HCT116 (cell line): ENCODE measurements at regions not wholly inside any gene's neighbourhood (a gene's known extent, or its start where the extent isn't known, plus 50 kb on each side); places are given as distances from the start of the nearest gene placed in this dataset.
"Not testable (repeated sequence)": the region's sequence is repeated elsewhere in the genome, so short reads cannot be mapped to it uniquely, and the experiment has no call there.

Experiments used
- ATAC-seq: fragments of 200-7000 bp; cut with Tn5 transposase; 2 replicates; pipeline ENCODE4 v1.9.1; 2020; ENCODE audit warnings: mild to moderate bottlenecking, moderate library complexity
- BruUV-seq: library from RNA; stranded (reverse); fragments of 400-500 nt; replicated peaks from 2 replicates; lab custom pipeline; 2021; lab: Mats Ljungman, UMichigan
- CTCF ChIA-PET: fragments of 300-600 bp; sonication (Branson Sonifier 250); formaldehyde crosslinking; loops from one replicate; lab custom pipeline; 2021; ENCODE audit warnings: antibody characterized with exemption; lab: Charles Lee
- POLR2A ChIA-PET: fragments of 300-600, 350-600 bp; sonication (Branson Sonifier 250); formaldehyde crosslinking; loops from one replicate; lab custom pipeline; 2021; ENCODE audit warnings: antibody characterized with exemption; lab: Charles Lee
- RAD21 ChIA-PET, 2 experiments: fragments of 300-600 bp; sonication (Branson Sonifier 250); formaldehyde crosslinking; loops; one replicate each; lab custom pipeline; 2023; ENCODE audit warnings: low total read pairs in 2 of 2; ENCODE audit not compliant: uncharacterized antibody in 2 of 2, unreplicated experiment in 2 of 2, low non-redundant PET in 1 of 2; lab: Charles Lee
- DNase-seq: peaks from one replicate; pipeline ENCODE4 v3.0.0-alpha.2; 2010; ENCODE audit warnings: low read depth, low spot score
- H2AFZ ChIP-seq: fragments of 200-600 bp; shearing (Covaris generic), sonication (generic); 2 replicates; pipeline ENCODE4 v1.6.1; 2017; ENCODE audit warnings: low read depth, mixed run types, mixed read lengths, antibody characterized with exemption, low read length; ENCODE audit not compliant: poor library complexity, severe bottlenecking
- H3K27ac ChIP-seq: 2 replicates; pipeline ENCODE4 v1.5.1; 2012; ENCODE audit warnings: low read depth, low read length
- H3K27me3 ChIP-seq: fragments of 200-600 bp; sonication (generic); 2 replicates; pipeline ENCODE4 v1.6.1; 2016; ENCODE audit warnings: mixed run types, low read length, mixed read lengths; ENCODE audit not compliant: insufficient read depth
- H3K36me3 ChIP-seq, 2 experiments: fragments of 200-500 bp in 1 of 2; fragments of 200-600 bp in 1 of 2; sonication (Bioruptor generic) in 1 of 2; sonication (generic) in 1 of 2; 2 replicates each; pipeline versions ENCODE4 v1.5.1 to v1.6.1; 2014 to 2016; ENCODE audit warnings: low read length in 2 of 2, inconsistent platforms in 1 of 2, mixed read lengths in 1 of 2, mixed run types in 1 of 2; ENCODE audit not compliant: insufficient read depth in 2 of 2, control insufficient read depth in 1 of 2
- H3K4me1 ChIP-seq, 2 experiments: fragments of 200-600 bp in 1 of 2; sonication (generic) in 1 of 2; 2 replicates each; pipeline versions ENCODE4 v1.5.1 to v1.6.1; 2012 to 2017; ENCODE audit warnings: low read length in 2 of 2, inconsistent platforms in 1 of 2, mild to moderate bottlenecking in 1 of 2, mixed read lengths in 1 of 2, mixed run types in 1 of 2, moderate library complexity in 1 of 2; ENCODE audit not compliant: insufficient read depth in 2 of 2, control insufficient read depth in 1 of 2
- H3K4me2 ChIP-seq: fragments of 200-600 bp; sonication (generic); 2 replicates; pipeline ENCODE4 v1.6.1; 2017; ENCODE audit warnings: mixed run types, low read length, mixed read lengths
- H3K4me3 ChIP-seq, 2 experiments: fragments of 200-600 bp in 1 of 2; sonication (generic) in 1 of 2; replicated peaks in 1 of 2; 2 replicates each; pipeline ENCODE4 v1.5.1; 2011 to 2016; ENCODE audit warnings: low read length in 2 of 2, control low read depth in 1 of 2, low read depth in 1 of 2, mild to moderate bottlenecking in 1 of 2, mixed read lengths in 1 of 2, mixed run types in 1 of 2
- H3K79me2 ChIP-seq: fragments of 200-600 bp; sonication (generic); 2 replicates; pipeline ENCODE4 v1.6.1; 2017; ENCODE audit warnings: mild to moderate bottlenecking, mixed run types, low read length, moderate library complexity, mixed read lengths; ENCODE audit not compliant: insufficient read depth
- H3K9ac ChIP-seq: fragments of 200-600 bp; sonication (generic); 2 replicates; pipeline ENCODE4 v1.6.1; 2016; ENCODE audit warnings: low read length, mixed read lengths
- H3K9me2 ChIP-seq: fragments of 200-600 bp; sonication (generic), shearing (Covaris generic); 2 replicates; pipeline ENCODE4 v1.6.1; 2017; ENCODE audit warnings: mixed run types, mild to moderate bottlenecking, moderate library complexity; ENCODE audit not compliant: insufficient read depth
- H3K9me3 ChIP-seq, 2 experiments: fragments of 200-500 bp in 1 of 2; fragments of 200-600 bp in 1 of 2; sonication (Bioruptor generic) in 1 of 2; sonication (generic) in 1 of 2; 2 replicates each; pipeline ENCODE4 v1.6.1; 2014 to 2017; ENCODE audit warnings: low read length in 2 of 2, mixed read lengths in 2 of 2, inconsistent platforms in 1 of 2, low read depth in 1 of 2, mild to moderate bottlenecking in 1 of 2, mixed run types in 1 of 2, moderate library complexity in 1 of 2; ENCODE audit not compliant: control insufficient read depth in 1 of 2, insufficient read depth in 1 of 2
- H4K20me1 ChIP-seq: fragments of 200-600 bp; sonication (generic), shearing (Covaris generic); 2 replicates; pipeline ENCODE4 v1.6.1; 2017; ENCODE audit warnings: mixed run types, mild to moderate bottlenecking, moderate library complexity; ENCODE audit not compliant: insufficient read depth
- intact Hi-C: fragments of 100-400 bp; cut with micrococcal nuclease; formaldehyde crosslinking; loops from 2 replicates; pipeline ENCODE4 v1.10.0; 2022

DNA sequence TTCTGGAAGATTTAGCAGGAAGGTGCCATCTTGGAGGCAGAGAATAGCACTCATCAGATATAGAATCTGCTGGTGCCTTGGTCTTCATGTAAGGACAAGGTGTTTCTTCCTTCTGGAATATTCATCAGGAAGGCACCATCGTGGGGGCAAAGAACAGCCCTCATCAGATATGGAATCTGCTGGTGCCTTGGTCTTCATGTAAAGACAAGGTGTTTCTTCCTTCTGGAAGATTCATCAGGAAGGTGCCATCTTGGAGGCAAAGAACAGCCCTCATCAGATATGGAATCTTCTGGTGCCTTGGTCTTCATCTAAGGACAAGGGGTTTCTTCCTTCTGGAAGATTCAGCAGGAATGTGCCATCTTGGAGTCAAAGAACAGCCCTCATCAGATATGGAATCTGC lies 4500.5 kb upstream of the OR11H1 start:
- H3K9ac ChIP-seq, H3K4me2 ChIP-seq, H3K4me1 ChIP-seq, H3K27ac ChIP-seq, ATAC-seq, H3K36me3 ChIP-seq, H3K4me3 ChIP-seq, H2AFZ ChIP-seq, BruUV-seq, POLR2A ChIA-PET, CTCF ChIA-PET, H3K27me3 ChIP-seq, H4K20me1 ChIP-seq, H3K9me2 ChIP-seq, H3K79me2 ChIP-seq, DNase-seq, RAD21 ChIA-PET, intact Hi-C loops: not testable (repeated sequence)
- H3K9me3 ChIP-seq = peaks cover 40 to 49% of the 10 kb centered on the region in 2 experiments; a peak in 3 of 4 replicates

DNA sequence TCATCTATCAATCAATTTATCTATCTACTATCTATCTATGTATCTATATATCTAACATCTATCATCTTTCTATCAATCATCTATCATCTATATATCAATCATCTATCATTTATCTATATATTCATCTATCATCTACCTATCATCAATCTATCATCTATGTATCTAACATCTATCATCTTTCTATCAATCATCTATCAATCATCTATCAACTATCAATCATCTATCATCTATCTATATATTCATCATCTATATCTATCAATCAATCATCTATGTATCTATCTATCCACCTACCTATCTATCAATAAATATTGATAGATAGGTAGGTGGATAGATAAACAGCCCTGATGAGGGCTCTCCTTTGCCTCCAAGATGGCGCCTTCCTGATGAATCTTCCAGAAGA lies 4499.8 kb upstream of the OR11H1 start:
- H3K4me3 ChIP-seq, H3K79me2 ChIP-seq, H3K4me2 ChIP-seq, H3K27me3 ChIP-seq, RAD21 ChIA-PET, H3K36me3 ChIP-seq, H3K4me1 ChIP-seq, BruUV-seq, CTCF ChIA-PET, H2AFZ ChIP-seq, H3K9ac ChIP-seq, H4K20me1 ChIP-seq, H3K9me2 ChIP-seq, POLR2A ChIA-PET, DNase-seq, H3K27ac ChIP-seq, intact Hi-C loops, ATAC-seq: not testable (repeated sequence)
- peaks cover 40 to 49% of the 10 kb centered on the region in 2 experiments; a peak in 3 of 4 replicates for H3K9me3 ChIP-seq

DNA sequence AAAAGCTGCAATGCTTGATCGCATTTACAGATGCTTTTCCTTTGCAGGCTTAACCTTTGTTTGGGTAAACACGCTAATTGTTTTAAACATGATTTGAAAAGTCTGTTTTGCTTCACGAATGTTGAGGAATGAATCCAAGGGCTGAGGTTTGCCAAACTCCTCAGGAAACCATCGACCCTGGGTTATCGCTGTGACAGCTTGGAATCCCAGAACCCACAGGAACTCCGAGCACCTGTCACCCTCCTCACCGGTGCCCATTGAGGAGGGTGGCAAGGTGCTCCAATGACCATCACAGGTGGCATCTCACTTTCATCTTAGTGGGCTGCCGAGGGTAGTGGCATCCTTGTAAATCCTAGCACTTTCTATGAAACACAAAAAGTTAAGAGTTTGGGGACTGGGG lies 4498.5 kb upstream of the OR11H1 start:
- H3K36me3 ChIP-seq, H3K4me3 ChIP-seq, CTCF ChIA-PET, ATAC-seq, H3K27ac ChIP-seq, H3K4me2 ChIP-seq, RAD21 ChIA-PET, intact Hi-C loops, H2AFZ ChIP-seq, H3K27me3 ChIP-seq, H3K79me2 ChIP-seq, POLR2A ChIA-PET, H3K9ac ChIP-seq, BruUV-seq, H3K9me2 ChIP-seq, H3K4me1 ChIP-seq, H4K20me1 ChIP-seq, DNase-seq: not testable (repeated sequence)
- H3K9me3 ChIP-seq = peaks cover 48 to 53% of the 10 kb centered on the region in 2 experiments; a peak in 3 of 4 replicates

DNA sequence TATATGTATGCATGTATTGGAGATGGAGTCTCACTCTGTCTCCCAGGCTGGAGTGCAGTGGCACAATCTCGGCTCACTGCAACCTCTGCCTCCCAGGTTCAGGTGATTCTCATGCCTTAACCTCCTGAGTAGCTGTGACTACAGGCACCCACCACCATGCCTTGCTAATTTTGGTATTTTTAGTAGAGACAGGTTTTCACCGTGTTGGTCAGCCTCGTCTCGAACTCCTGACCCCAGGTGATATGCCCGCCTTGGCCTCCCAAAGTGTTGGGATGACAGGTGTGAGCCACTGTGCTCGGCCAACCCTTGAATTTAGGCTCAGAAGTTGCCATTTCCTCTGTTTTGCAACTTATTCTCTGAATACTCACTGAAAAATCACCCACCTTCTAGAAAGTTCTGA lies 4498.0 kb upstream of the OR11H1 start:
- H2AFZ ChIP-seq, H3K9me2 ChIP-seq, H3K4me3 ChIP-seq, CTCF ChIA-PET, intact Hi-C loops, BruUV-seq, H3K4me2 ChIP-seq, POLR2A ChIA-PET, H3K36me3 ChIP-seq, H4K20me1 ChIP-seq, DNase-seq, H3K27me3 ChIP-seq, H3K9ac ChIP-seq, H3K27ac ChIP-seq, H3K4me1 ChIP-seq, ATAC-seq, H3K79me2 ChIP-seq, RAD21 ChIA-PET: not testable (repeated sequence)
- H3K9me3 ChIP-seq = peaks cover 53 to 55% of the 10 kb centered on the region in 2 experiments; a peak in 3 of 4 replicates
